SJCRH30 (cell line): ENCODE measurements at regions not wholly inside any gene's neighbourhood (a gene's known extent, or its start where the extent isn't known, plus 50 kb on each side); places are given as distances from the start of the nearest gene placed in this dataset.
"Not testable (repeated sequence)": the region's sequence is repeated elsewhere in the genome, so short reads cannot be mapped to it uniquely, and the experiment has no call there.

Experiments used
- DNase-seq, 2 experiments: peaks; one replicate each; pipeline ENCODE4 v3.0.0-alpha.2; 2015 to 2020
- H3K27ac ChIP-seq: fragments of 250-450 bp; sonication (Bioruptor Pico); 2 replicates; pipeline ENCODE4 v1.5.1; 2020; ENCODE audit warnings: mild to moderate bottlenecking, moderate library complexity
- H3K27me3 ChIP-seq: fragments of 250-450 bp; sonication (Bioruptor Pico); 2 replicates; pipeline ENCODE4 v1.5.1; 2020; ENCODE audit warnings: mild to moderate bottlenecking, moderate library complexity
- H3K36me3 ChIP-seq: fragments of 250-450 bp; sonication (Bioruptor Pico); 2 replicates; pipeline ENCODE4 v1.5.1; 2020; ENCODE audit warnings: mild to moderate bottlenecking, moderate library complexity
- H3K4me1 ChIP-seq: fragments of 250-450 bp; sonication (Bioruptor Pico); 2 replicates; pipeline ENCODE4 v1.5.1; 2020; ENCODE audit warnings: mild to moderate bottlenecking, moderate library complexity
- H3K4me3 ChIP-seq: fragments of 250-450 bp; sonication (Bioruptor Pico); 2 replicates; pipeline ENCODE4 v1.5.1; 2020; ENCODE audit warnings: mild to moderate bottlenecking, moderate library complexity
- H3K9me3 ChIP-seq: fragments of 250-450 bp; sonication (Bioruptor Pico); replicated peaks from 2 replicates; pipeline ENCODE4 v1.5.1; 2020; ENCODE audit warnings: mild to moderate bottlenecking, moderate library complexity

DNA sequence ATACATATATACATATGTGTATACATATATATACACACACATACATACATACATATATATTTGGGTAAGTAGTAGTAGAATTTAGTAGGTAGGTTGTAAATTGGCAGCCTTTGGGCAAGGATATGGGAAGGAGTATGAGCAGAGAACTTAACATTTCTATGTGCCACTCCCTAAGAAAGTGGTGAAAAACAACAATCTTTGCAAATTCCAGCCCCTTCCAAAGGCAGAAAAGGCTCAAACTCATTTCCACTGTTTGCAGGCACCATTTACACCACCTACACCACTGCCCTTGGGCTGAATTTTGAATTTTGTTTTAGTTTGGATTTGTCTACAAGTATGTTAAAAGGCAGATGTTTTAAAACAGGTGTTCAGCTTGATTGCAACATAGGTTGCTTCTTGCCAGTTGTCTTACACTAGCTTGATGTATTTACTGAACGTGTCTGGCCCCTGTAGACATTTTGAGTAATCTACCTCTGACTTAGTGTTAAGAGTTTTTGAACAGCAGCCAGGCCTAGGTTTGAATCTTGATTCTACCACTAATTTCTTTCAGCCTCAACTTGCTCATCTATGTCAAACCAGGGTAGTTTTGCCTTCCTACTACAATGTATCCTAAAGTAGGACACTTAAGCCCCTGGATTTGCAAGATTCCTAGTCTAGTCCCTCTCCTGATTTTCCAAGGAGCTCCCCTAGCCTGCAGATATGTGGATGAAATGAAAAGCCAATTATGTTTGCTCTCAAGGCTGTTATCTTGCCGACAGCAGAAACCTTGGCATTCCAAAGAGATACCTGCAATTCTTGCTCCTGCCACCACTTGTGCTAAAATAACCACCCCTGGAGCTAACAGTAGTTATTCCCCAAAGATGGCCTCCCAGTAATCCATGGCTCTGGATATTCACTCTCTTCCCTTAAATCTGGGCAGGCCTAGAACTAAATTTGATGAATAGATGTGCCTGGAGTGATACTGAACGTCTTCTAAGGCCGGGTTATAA, 156.2 kb upstream of the SLC44A1 start:
- Histone ChIP-seq H3K36me3 (no peaks in the 10 kb centered on the region), H3K4me3 (no peak overlapping the region), H3K27me3 (no peaks in the 10 kb centered on the region), H3K4me1 (no peaks in the 10 kb centered on the region), H3K9me3 (no peaks in the 10 kb centered on the region), H3K27ac (no peak overlapping the region)
- DNase-seq = no peak

DNA sequence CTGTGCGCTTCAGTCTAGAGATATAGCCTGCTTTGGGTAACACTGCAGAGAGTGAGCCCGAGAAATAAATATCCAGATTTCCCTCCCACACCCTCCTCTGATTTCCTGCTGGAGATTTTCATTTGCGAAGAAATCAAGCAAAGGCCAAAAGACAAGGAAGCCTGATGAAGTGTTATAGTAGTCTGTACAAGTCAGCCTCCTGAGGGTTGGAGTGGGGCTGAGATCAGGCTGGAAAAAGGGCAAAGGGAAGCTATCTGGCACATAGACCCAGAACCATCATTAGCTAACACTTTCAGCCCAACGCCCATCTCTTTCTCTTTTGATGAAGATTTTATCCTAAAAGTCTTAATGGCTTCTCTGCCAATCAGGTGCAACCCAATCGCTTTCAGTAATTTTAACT, 154.6 kb upstream of the SLC44A1 start:
- DNase-seq = no peak

DNA sequence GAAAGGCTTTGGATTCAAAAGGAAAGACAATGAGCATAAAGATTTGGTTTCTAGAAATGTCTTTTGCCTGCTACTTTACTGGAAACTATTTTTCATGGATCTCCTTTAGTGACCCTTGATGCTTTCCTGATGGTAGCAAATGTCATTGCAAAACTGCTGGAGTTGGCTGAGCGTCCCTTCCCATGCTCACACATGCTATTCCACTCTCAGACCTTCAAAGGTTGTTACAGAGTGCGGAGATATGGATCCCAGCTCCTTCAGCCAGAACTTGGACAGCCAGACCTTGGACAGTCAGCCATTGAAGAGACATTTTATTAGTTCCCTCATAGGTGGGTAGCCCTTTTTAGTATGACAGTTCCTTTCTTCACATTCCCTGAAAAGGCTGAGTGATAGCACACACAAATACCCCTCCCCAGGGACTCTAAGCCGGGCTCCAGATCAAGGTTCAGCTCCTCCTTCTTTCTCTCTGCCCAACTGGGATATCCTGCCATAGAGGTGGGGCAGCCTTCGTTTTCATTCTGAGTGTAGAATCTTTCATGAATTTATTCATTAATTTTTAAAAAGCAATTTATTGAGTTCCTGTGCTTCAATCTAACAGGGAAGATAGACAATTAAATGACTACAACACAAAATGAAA, 153.3 kb upstream of the SLC44A1 start:
- Histone ChIP-seq H3K4me1 (no peaks in the 10 kb centered on the region), H3K36me3 (no peaks in the 10 kb centered on the region), H3K27me3 (0 out of 2 replicates have a peak, but pooled peaks cover 4% of the 10 kb centered on the region), H3K9me3 (no peaks in the 10 kb centered on the region), H3K27ac (no peak overlapping the region), H3K4me3 (no peak overlapping the region)
- DNase-seq = no peak

More for the DNA sequence above, 154.6 kb upstream of the SLC44A1 start:
- Histone ChIP-seq H3K9me3 (no peaks in the 10 kb centered on the region), H3K36me3 (no peaks in the 10 kb centered on the region), H3K27me3 (0 out of 2 replicates have a peak, but pooled peaks cover 2% of the 10 kb centered on the region), H3K27ac (no peak overlapping the region), H3K4me3 (no peak overlapping the region), H3K4me1 (no peaks in the 10 kb centered on the region)

- Histone ChIP-seq H3K9me3 (no peaks in the 10 kb centered on the region), H3K27me3 (0 out of 2 replicates have a peak, but pooled peaks cover 4% of the 10 kb centered on the region), H3K4me3 (no peak overlapping the region), H3K4me1 (no peaks in the 10 kb centered on the region), H3K36me3 (no peaks in the 10 kb centered on the region), H3K27ac (no peak overlapping the region)
- no peak for DNase-seq
These were observed 150.8 kb upstream of the SLC44A1 start for GRCh38 chr9:105093685-105094084.

DNA sequence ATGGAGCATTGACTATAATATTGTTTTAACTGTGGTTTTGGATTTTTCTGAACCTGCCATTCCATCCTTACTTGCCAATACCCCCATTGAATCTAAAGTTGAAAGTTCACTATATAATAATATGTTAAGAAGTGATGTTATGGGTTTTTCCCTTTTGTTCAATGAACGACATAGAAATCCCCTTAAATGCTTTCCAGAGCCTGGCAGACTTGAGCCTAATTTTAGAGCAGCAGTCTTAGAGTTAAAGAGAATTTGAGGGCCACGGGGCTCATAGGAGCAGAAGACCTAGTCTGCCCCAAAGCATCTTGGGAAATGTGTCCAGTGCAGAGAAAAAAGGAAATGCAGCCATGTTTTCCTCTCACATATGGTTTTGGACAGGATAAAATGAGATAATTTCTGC, 146.1 kb upstream of the SLC44A1 start:
- Histone ChIP-seq H3K4me3 (no peak overlapping the region), H3K36me3 (no peaks in the 10 kb centered on the region), H3K9me3 (no peaks in the 10 kb centered on the region), H3K27me3 (0 out of 2 replicates have a peak, but pooled peaks cover 4% of the 10 kb centered on the region), H3K4me1 (no peaks in the 10 kb centered on the region), H3K27ac (no peak overlapping the region)
- DNase-seq = no peak

DNA sequence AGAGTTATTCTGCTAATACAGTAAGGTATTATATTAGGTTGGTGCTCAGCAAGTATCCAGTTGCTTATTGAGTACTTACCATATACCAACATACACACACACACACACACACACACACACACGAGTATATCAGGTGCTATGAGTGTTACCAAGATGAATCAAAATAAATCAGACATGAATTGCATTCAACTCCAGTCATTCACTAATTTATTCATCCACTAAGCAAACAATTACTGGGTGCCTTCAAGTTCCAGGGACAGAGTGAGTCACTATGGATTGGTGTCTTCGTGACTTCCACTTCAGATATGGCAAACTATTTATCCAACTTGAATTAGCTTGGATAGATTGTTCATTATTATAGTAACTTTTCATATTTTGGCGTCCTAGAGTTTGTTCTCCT, 140.7 kb upstream of the SLC44A1 start:
- Histone ChIP-seq H3K4me1 (no peaks in the 10 kb centered on the region), H3K4me3 (no peak overlapping the region), H3K27me3 (no peaks in the 10 kb centered on the region), H3K27ac (no peak overlapping the region), H3K36me3 (no peaks in the 10 kb centered on the region), H3K9me3 (no peaks in the 10 kb centered on the region)
- no peak for DNase-seq

GRCh38 chr9:105114318-105114717, 130.1 kb upstream of the SLC44A1 start:
- H3K4me1 ChIP-seq = no peaks in the 10 kb centered on the region
- H3K36me3 ChIP-seq = no peaks in the 10 kb centered on the region
- no peaks in the 10 kb centered on the region for H3K9me3 ChIP-seq
- no peaks in the 10 kb centered on the region for H3K27me3 ChIP-seq
- H3K4me3 ChIP-seq = no peak overlapping the region
- no peak for DNase-seq
- no peak overlapping the region for H3K27ac ChIP-seq

DNA sequence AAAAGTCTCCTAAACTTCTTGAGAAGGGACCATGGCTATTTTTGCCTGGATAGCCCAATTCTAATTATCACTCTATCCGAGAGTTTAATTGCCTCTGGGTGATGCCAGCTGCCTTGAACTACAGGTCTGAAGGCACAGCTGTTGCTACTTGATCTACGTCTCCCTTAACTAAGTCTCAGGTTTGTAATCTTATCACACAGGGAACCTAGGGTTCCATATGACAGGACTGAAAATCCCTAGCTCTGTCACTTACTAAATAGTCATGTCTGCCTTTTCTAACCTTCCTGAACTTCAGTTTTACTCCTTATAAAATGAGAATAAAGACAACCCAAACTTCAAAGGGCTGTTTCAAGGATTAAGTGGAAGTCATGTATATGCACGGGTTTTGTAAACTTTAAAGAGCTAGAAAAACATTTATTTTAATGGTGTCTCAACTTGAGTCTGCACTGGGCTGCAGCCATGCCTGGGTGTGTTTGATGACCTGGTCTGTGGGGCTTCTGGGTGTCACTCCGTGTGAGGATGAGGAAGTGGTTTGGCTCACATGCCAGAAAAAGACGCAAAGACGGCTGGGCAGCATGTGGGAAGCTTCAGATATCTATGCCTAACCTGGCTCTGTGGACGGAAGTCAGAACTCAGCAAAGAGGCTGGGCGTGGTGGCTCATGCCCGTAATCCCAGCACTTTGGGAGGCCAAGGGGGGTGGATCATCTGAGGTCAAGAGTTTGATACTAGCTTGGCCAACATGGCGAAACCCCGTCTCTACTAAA, 129.3 kb upstream of the SLC44A1 start:
- no peaks in the 10 kb centered on the region for H3K4me1 ChIP-seq
- no peaks in the 10 kb centered on the region for H3K27me3 ChIP-seq
- H3K4me3 ChIP-seq = no peak overlapping the region
- H3K9me3 ChIP-seq = no peaks in the 10 kb centered on the region
- peak in 1 of 2 experiments; percentile 31 for DNase-seq
- H3K27ac ChIP-seq = no peak overlapping the region
- no peaks in the 10 kb centered on the region for H3K36me3 ChIP-seq

DNA sequence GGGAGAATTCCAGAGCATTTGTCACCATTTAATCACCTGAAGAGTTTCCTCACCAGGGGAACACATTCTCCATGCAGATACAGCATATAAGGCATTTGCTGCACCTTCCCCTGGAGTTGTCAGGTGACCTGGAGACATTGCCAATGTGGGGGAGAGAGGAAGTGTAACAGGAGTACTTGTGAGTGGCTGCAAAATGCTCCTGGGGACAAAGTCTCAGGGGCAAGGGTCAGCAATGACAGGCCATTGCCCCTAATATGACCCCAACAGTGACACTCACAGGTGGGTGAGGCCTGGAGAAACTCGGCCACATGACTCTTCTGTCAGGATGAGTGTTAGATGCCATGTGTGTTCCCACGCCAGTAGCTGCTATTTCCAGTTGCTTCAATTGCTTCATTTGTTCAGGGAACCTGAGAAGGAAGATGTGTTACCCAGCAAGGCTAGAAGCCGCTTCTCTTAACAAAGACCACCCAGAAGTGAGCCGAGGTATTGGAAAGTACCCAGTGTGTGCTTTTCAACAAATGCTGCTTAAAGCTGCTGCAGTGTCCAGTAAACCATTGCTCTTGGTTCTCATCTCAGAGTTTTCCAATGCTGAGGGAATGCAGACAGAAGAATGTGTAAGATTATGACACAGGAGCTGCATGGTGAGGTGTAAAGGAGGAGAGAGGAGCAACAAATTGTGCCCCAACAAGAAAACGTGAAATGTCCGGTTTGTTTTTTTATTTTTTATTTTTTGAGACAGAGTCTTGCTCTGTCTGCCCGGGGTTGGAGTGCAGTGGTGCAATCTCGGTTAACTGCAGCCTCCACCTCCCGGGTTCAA, 128.2 kb upstream of the SLC44A1 start:
- no peak overlapping the region for H3K27ac ChIP-seq
- no peaks in the 10 kb centered on the region for H3K9me3 ChIP-seq
- H3K27me3 ChIP-seq = no peaks in the 10 kb centered on the region
- H3K4me1 ChIP-seq = no peaks in the 10 kb centered on the region
- peak; percentile 12 to 57 for DNase-seq
- H3K4me3 ChIP-seq = no peak overlapping the region
- H3K36me3 ChIP-seq = no peaks in the 10 kb centered on the region

DNA sequence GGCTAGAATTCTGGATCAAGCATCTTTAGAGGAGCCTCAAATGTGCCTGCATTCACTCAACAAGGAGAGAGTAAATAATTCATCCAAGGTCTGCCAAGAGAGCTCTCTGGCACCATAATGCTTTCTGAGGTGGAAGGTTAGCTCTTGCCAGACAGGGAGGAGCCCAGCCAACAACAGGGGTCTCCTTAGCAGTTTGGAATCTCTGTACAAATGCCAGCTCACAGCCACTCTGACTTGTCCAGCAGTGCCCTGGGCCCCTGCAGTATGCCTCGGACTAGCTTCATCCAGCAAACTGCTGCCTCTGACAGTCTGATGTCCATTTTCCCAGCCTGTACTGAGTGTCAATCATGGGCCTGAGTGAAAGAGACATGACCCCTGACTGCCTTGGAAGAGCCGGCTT, 127.2 kb upstream of the SLC44A1 start:
- Histone ChIP-seq H3K27me3 (no peaks in the 10 kb centered on the region), H3K4me1 (no peaks in the 10 kb centered on the region), H3K36me3 (no peaks in the 10 kb centered on the region), H3K27ac (no peak overlapping the region), H3K9me3 (no peaks in the 10 kb centered on the region), H3K4me3 (no peak overlapping the region)
- no peak for DNase-seq

DNA sequence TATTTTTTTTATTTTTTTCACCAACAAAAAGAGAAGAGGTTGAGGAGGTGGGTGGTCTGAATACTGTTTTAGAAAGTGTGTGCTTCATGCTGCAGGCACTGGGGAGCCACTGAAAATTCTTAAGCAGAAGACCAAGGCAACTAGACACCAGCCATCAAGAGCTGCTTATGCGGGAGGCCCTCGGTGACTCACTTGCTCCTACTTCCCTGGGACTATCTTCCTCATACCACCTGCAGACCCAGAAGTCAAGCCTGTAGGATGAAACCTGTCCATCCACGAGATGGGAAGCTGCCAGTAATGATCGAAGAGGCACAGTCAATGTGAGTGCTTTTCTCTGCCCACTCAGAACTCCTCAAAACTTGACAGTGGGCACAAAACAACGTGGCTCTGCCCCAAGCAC, 125.8 kb upstream of the SLC44A1 start:
- H3K4me3 ChIP-seq = no peak overlapping the region
- no peaks in the 10 kb centered on the region for H3K4me1 ChIP-seq
- no peaks in the 10 kb centered on the region for H3K36me3 ChIP-seq
- no peak overlapping the region for H3K27ac ChIP-seq
- no peaks in the 10 kb centered on the region for H3K27me3 ChIP-seq
- H3K9me3 ChIP-seq = no peaks in the 10 kb centered on the region
- no peak for DNase-seq

DNA sequence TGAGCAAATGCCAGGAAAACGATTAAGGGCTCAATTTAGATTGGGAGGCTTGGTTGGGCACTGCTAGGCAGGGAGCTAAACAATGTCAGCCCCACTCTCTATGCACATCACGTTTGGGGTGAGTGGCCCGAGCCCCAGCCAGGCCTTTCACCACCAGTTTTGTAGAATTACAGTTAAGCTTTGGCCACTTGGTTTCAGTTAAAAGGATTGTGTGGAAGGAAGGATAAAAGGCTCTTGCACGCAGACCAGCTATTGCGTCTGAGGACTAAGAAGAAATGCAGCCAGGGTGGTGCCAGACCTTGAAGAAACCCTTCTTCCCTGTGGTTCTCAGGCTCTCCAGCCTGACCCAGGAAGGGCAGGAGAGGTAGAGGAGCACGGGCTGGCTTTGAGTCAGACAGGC, 125.3 kb upstream of the SLC44A1 start:
- no peak overlapping the region for H3K27ac ChIP-seq
- H3K4me3 ChIP-seq = no peak overlapping the region
- H3K9me3 ChIP-seq = no peaks in the 10 kb centered on the region
- H3K4me1 ChIP-seq = no peaks in the 10 kb centered on the region
- DNase-seq = no peak
- no peaks in the 10 kb centered on the region for H3K36me3 ChIP-seq
- no peaks in the 10 kb centered on the region for H3K27me3 ChIP-seq

DNA sequence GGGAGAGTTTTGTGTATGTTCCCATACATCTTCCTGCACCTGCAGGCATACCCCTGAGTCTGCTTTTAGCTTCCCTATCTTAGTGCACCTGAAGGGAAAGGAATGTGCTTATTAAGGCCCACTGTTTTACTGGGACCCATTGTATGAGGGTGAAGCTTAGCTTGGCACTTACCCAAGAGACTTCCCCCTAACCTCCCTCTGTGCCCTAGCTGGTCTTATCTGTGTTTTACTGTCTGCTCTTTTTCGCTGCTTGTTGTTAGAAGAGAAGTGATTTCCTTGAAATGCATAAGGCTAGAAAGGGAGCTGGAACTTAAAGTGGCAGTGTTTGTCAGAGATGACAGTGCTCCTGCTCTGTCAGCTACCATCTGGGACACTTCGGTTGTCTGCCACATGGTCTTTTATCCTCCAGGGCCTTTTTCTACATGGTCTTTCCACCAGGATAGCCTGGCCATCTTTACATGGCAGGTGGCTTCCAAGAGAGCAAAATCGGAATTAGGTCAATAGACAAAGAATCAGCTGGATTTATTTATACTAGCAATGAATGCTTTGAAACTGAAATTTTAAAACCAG, 122.5 kb upstream of the SLC44A1 start:
- Histone ChIP-seq H3K4me1 (no peaks in the 10 kb centered on the region), H3K27ac (no peak overlapping the region), H3K36me3 (no peaks in the 10 kb centered on the region), H3K27me3 (no peaks in the 10 kb centered on the region), H3K9me3 (no peaks in the 10 kb centered on the region), H3K4me3 (no peak overlapping the region)
- DNase-seq = no peak

DNA sequence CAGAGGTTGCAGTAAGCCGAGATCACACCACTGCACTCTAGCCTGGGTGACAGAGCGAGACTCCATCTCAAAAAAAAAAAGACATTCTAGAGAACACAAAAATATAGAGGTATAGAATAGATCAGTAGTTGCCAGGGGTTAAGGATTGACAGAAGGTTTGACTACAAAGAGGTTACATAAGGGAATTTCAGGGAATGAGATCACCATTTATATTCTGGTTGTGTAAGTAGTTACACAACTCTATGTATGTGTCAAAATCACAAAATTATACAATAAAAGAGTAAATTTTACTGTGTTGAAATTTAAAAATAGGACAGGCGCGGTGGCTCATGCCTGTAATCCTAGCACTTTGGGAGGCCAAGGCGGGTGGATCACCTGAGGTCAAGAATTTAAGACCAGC, 119.9 kb upstream of the SLC44A1 start:
- H3K36me3 ChIP-seq, DNase-seq, H3K9me3 ChIP-seq, H3K27me3 ChIP-seq, H3K27ac ChIP-seq, H3K4me1 ChIP-seq, H3K4me3 ChIP-seq: not testable (repeated sequence)
